ENCODE measurements at regions not wholly inside any gene's neighbourhood (a gene's known extent, or its start where the extent isn't known, plus 50 kb on each side); places are given as distances from the start of the nearest gene placed in this dataset.
"Not testable (repeated sequence)": the region's sequence is repeated elsewhere in the genome, so short reads cannot be mapped to it uniquely, and the experiment has no call there.

DNA sequence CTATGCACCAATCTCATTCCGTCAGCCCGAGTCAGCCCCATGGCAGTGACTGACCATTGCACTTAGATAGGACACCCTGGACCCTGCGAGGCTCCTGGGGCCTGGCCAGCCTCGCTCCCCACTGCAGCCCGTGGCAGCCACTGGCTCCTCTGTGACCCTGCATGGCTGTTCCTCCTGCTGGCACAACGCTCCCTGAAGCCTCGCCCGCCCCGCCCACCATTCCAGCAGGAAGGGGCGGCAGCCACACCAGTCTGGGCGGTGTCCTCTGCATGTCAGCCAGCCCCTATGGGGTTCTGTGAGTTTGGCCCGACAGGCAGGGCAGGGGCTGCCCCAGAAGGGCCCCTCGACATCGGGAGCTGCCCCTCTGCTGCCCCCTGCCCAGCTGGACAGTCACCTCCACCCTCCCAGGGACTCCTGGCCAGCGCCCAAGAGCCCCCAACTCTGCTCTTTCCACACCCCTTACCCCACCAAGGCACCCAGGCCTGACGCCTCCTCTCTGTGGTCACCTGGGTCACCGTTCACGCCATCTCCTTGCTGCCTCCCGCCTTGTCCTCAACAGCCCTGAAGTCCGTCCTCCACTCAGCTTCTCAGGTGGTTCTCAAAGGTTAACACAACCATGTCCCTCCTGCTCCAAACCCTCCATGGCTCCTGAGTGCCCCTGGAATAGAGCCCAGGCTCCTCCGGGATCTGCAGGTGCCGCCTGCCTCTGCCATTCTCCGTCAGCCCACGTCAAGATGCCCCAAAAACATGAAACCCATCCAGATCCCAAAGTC, 103.5 kb downstream of the MICALL2 start:
- 65 to 71% methylated on average over 6 to 10 of the region's 24 CpGs for WGBS, 2 donors (ENCODE audit: low coverage in 1 of 2)
- TF ChIP-seq, protein P1, sequence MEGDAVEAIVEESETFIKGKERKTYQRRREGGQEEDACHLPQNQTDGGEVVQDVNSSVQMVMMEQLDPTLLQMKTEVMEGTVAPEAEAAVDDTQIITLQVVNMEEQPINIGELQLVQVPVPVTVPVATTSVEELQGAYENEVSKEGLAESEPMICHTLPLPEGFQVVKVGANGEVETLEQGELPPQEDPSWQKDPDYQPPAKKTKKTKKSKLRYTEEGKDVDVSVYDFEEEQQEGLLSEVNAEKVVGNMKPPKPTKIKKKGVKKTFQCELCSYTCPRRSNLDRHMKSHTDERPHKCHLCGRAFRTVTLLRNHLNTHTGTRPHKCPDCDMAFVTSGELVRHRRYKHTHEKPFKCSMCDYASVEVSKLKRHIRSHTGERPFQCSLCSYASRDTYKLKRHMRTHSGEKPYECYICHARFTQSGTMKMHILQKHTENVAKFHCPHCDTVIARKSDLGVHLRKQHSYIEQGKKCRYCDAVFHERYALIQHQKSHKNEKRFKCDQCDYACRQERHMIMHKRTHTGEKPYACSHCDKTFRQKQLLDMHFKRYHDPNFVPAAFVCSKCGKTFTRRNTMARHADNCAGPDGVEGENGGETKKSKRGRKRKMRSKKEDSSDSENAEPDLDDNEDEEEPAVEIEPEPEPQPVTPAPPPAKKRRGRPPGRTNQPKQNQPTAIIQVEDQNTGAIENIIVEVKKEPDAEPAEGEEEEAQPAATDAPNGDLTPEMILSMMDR (IDR thresholded peaks at IDR 0.05): no peak
- TF ChIP-seq POLR2A (IDR thresholded peaks at IDR 0.05): no peak
- no peak for TF ChIP-seq EP300 (IDR thresholded peaks at IDR 0.05)
- TF ChIP-seq POLR2AphosphoS5 (IDR thresholded peaks at IDR 0.05): no peak
- Histone ChIP-seq H3K27me3 (peaks cover 95% of the 10 kb centered on the region), H3K9me3 (peaks cover 0 to 9% (median 0%) of the 10 kb centered on the region in 3 donors), H3K4me3 (no peak overlapping the region), H3K36me3 (no peaks in the 10 kb centered on the region), H3K4me1 (no peaks in the 10 kb centered on the region), H3K27ac (no peak overlapping the region)
- no peak for ATAC-seq

GRCh38 chr7:1356853-1357252, 102.4 kb downstream of the MICALL2 start:
- H3K9me3 ChIP-seq: peaks cover 0 to 11% (median 0%) of the 10 kb centered on the region in 3 donors
- WGBS, 2 donors (ENCODE audit: low coverage in 1 of 2): 90 to 94% methylated on average over 3 to 5 of the region's 6 CpGs

GRCh38 chr7:1357260-1357600, 102.0 kb downstream of the MICALL2 start:
- not testable (repeated sequence) for ATAC-seq
- H3K27me3 ChIP-seq: peaks cover 87% of the 10 kb centered on the region
- 95 to 100% methylated on average over 2 of the region's 3 CpGs for WGBS, 2 donors (ENCODE audit: low coverage in 1 of 2)

More at GRCh38 chr7:1356853-1357252, 102.4 kb downstream of the MICALL2 start:
- not testable (repeated sequence) for H3K27ac ChIP-seq, H3K36me3 ChIP-seq, ATAC-seq, H3K4me1 ChIP-seq, H3K4me3 ChIP-seq
- peaks cover 89% of the 10 kb centered on the region for H3K27me3 ChIP-seq

GRCh38 chr7:1357601-1358271, 101.5 kb downstream of the MICALL2 start:
- Histone ChIP-seq H3K4me3 (no peak overlapping the region), H3K36me3 (no peaks in the 10 kb centered on the region), H3K4me1 (no peaks in the 10 kb centered on the region), H3K9me3 (peaks cover 0 to 11% (median 0%) of the 10 kb centered on the region in 3 donors), H3K27me3 (peaks cover 84% of the 10 kb centered on the region), H3K27ac (no peak overlapping the region)
- TF ChIP-seq POLR2AphosphoS5 (IDR thresholded peaks at IDR 0.05): no peak
- TF ChIP-seq, protein P1 (IDR thresholded peaks at IDR 0.05): no peak
- TF ChIP-seq POLR2A (IDR thresholded peaks at IDR 0.05): no peak
- no peak for TF ChIP-seq EP300 (IDR thresholded peaks at IDR 0.05)
- no peak for ATAC-seq
- WGBS, 2 donors (ENCODE audit: low coverage in 1 of 2): 54 to 100% methylated on average over 3 to 5 of the region's 23 CpGs

More at GRCh38 chr7:1357260-1357600, 102.0 kb downstream of the MICALL2 start:
- H3K9me3 ChIP-seq: peaks cover 0 to 11% (median 0%) of the 10 kb centered on the region in 3 donors
- not testable (repeated sequence) for H3K4me3 ChIP-seq, H3K36me3 ChIP-seq, H3K27ac ChIP-seq, H3K4me1 ChIP-seq

DNA sequence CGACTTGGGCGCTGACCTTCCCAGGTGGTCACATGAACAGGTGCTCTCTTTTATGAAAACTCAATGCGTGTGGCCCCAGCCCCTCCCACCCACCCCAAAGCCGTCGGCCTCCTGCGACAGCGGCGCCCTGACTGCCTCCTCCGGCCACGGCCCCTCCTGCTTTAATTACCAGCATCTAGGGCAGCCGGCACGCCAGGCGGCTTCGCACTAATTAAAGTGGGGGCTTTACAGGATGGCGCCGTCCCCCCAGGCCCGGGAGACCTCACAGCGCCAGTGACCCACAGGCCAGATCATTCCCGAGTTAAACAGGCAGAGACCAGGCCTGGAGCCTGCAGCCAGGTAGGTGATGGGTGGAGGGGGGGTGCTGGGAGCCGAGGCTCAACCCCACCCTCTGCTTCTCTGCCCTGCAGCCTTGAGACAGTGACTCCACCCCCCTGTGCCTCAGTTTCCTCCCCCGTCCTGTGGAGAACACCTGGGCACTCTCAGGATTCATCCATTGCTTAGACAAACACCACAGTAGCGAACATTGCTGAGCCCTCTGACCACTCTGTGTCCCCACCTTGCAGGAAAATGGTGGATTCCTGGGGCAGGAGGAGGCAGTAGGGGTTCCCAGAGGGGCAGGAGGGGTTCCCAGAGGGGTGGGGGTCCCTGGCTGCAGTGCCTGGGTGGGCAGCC, 100.8 kb downstream of the MICALL2 start:
- H3K4me1 ChIP-seq: no peaks in the 10 kb centered on the region
- H3K27ac ChIP-seq: no peak overlapping the region
- no peaks in the 10 kb centered on the region for H3K36me3 ChIP-seq
- peaks cover 0 to 11% (median 0%) of the 10 kb centered on the region in 3 donors for H3K9me3 ChIP-seq
- H3K4me3 ChIP-seq: no peak overlapping the region
- no peak for ATAC-seq
- peaks cover 83% of the 10 kb centered on the region for H3K27me3 ChIP-seq
- WGBS, 2 donors (ENCODE audit: low coverage in 1 of 2): 50% methylated on average over 1 of the region's 22 CpGs; no CpG with 5 or more reads in 1 of the 2 donors
- no peak for TF ChIP-seq POLR2A (IDR thresholded peaks at IDR 0.05)
- TF ChIP-seq, protein P1 (IDR thresholded peaks at IDR 0.05): no peak
- no peak for TF ChIP-seq EP300 (IDR thresholded peaks at IDR 0.05)
- no peak for TF ChIP-seq POLR2AphosphoS5 (IDR thresholded peaks at IDR 0.05)

Measured in gastroesophageal sphincter (tissue), 4 donors.